Stimulated activated CD4-positive, alpha-beta T cell treated with anti-CD3 and anti-CD28 coated beads, Interleukin-2, amount 100 ng/mL, for 48 hours (primary cell): ENCODE measurements at regions not wholly inside any gene's neighbourhood (a gene's known extent, or its start where the extent isn't known, plus 50 kb on each side); places are given as distances from the start of the nearest gene placed in this dataset.
"Not testable (repeated sequence)": the region's sequence is repeated elsewhere in the genome, so short reads cannot be mapped to it uniquely, and the experiment has no call there.

ENCODE experiments used
- DNase-seq, 2 donors: peaks; one replicate each; pipeline ENCODE4 v3.0.0-alpha.2; 2020

DNA sequence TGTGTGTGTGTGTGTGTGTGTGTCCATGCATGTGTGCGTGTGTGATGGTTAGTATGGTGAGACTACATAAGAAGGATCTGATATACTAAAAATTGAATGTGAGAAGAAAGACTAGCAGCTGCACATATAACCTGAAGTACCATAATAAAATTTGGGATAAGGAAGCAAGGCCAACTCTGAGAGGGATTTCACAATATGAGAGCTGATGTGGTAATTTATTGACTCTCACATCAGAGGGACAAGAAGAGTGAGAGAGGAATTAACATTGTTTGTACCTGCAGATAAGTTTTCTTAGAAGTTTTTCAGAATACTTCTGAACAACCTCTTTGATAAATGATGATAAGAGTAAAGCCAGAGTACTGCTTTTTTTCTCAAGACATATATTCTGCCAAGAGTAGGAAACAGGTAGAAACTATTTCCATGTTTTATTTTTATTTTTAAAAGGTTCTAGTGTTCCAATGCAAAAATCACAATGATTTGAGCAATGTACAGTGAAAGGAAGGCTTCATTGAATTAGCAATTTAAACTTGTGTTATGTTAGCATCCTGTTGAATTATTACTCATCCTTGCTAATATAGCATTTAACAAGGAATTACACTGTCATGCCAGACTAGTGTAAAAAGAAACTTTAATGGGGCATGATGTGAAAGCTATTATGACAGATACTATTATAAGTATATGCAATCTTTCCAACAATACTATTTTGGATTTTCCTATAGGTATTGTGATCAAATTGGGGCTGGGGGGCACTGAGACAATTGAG lies 415.5 kb upstream of the ARPP21 start:
- no peak for DNase-seq

- no peak for DNase-seq
Measured at GRCh38 chr3:35224565-35225295, 414.6 kb upstream of the ARPP21 start.

DNA sequence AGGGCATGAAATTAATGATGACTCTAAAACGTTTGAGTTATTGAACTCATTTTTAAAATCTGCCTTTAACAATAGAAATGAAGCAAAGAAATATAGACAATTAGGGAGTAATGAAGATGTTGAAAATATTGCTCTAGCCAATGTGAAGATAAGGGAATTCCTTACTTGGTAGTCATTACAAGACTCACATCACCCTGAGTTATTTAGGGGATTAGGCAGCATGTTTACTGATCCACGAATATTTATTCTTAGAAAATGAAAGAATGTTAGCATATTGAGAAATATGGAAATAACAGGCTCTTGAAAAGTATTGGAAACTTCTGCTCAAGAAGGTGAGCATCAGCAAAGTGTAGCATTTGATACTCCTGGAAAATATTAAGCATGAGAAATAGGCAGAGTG lies 398.1 kb upstream of the ARPP21 start:
- DNase-seq: no peak

- DNase-seq: no peak
Measured at GRCh38 chr3:35254917-35255316, 384.4 kb upstream of the ARPP21 start.

GRCh38 chr3:35257641-35258040 lies 381.7 kb upstream of the ARPP21 start:
- no peak for DNase-seq

DNA sequence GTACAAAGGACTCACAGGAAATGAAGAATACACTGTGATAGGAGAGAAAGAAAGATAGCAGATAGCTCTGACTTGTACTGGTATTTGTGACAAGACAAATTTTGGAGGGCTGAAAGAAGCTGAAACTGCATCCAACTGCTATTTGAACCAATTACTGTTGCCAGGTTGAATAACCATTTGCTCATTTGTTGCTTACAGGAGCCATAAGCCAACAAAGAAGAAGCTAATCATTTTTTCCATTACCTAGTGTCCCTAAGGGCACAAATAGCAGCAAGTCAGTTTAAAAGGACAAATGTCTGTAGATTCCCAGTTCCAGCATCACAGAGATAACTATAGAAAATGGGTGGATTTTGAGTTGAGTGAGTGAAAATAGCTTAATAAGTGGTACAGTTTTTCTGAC lies 376.9 kb upstream of the ARPP21 start:
- DNase-seq: no peak

DNA sequence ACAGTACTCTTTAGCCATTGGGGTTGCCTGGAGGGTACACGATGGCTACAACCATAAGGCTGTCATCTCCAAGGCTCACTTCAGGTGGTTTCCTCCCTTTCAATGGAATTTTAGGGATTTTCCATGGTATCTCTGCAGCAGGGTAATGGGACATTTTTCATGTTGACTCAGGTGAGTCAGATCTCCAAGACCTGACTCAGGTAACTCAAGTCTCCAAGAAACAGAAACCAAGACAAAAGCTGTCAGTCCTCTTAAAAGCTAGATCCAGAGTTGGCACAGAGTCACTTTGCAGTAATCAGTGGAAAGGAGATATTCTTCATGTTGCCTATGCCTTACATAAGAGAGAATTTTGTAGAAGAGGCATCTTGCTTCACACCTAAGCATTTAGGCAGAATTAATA lies 375.8 kb upstream of the ARPP21 start:
- DNase-seq: no peak

DNA sequence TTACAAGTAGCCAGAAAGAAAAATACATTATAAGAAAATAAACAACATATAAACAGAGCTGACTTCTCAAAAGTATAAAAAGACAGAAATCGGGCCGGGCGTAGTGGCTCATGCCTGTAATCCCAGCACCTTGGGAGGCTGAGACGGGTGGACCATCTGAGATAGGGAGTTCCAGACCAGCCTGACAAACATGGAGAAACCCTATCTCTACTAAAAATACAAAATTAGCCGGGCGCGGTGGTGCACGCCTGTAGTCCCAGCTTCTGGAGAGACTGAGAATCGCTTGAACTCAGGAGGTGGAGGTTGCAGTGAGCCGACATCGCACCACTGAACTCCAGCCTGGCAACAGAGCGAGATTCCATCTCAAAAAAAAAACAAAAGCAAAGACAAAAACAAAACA lies 373.3 kb upstream of the ARPP21 start:
- not testable (repeated sequence) for DNase-seq

GRCh38 chr3:35275768-35276167 lies 363.6 kb upstream of the ARPP21 start:
- no peak for DNase-seq

- DNase-seq: no peak
Measured at GRCh38 chr3:35276568-35276967, 362.8 kb upstream of the ARPP21 start.

GRCh38 chr3:35291471-35292236 lies 347.7 kb upstream of the ARPP21 start:
- DNase-seq: no peak

- DNase-seq: no peak
Measured at GRCh38 chr3:35292568-35292967, 346.8 kb upstream of the ARPP21 start.

DNA sequence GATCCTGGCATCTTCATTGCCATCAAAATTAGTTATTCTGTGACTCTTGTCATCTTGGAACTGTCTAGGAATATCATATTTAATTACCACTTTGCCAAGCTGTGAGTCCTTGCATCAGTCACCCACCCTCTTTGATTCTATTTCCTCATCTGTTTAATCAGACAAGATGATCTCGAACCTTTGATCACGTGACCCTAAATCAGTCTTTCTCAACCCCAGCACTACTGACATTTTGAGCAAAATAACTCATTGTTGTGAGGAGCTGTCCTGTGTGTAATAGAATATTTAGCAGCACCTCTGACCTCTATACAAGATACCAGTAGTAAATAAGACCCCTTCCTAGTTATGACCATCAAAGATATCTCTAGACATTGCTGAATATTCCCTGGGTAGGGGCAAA lies 343.4 kb upstream of the ARPP21 start:
- DNase-seq: no peak

DNA sequence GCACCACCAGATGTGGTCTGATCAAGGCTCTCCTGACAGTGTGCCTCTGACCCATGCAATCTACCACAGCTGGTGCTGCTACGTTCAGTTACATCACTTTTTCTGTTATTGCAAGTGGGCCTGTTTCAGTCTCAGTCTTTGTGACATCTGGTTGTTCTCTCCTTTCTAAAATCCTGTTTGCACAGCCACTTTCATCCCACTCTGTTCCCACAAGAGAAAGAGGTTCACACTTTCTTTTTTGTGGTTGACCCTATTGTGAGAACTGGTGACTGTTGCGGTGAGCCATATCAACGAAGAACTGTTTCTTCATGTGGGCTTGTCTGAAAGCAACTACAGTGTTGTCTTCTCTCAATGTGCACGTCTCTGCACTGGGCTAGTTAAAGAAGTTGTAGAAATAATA lies 342.8 kb upstream of the ARPP21 start:
- no peak for DNase-seq

- DNase-seq: not testable (repeated sequence)
Measured at GRCh38 chr3:35296944-35297343, 342.4 kb upstream of the ARPP21 start.

DNA sequence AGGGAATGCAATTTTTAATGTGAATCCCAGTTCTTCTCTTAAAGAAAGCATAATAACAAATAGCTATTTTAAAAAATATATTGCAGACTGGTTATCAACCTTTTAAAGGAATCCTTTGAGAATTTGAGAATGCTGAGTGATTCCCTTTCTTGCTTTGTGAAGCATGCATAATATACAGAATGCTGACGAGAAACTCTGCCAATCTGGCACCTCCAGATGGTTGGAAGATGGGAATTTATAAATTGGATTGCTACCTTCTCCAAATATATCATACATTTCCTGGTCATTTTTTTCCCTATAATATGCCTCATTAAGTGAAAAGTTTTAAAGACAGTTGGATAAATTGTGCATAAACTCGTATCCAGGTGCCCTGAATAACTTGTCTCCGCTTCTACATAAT lies 333.9 kb upstream of the ARPP21 start:
- DNase-seq: no peak

- DNase-seq: no peak
Measured at GRCh38 chr3:35307296-35307695, 332.0 kb upstream of the ARPP21 start.

DNA sequence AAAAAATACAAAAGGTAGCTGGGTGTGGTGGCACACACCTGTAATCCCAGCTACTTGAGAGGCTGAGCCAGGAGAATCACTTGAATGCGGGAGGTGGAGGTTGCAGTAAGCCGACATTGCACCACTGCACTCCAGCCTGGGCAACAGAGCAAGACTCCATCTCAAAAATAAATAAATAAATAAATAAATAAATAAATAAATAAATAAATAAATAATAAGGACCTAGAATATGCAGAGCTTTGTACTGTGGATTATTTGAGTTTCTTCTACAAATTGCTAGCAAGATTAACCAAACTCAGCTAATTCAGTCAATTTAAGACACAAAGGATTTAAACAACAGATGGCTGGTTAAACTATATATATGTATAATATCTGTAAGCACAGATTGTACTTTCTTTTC lies 322.5 kb upstream of the ARPP21 start:
- DNase-seq: not testable (repeated sequence)

- DNase-seq: no peak
Measured at GRCh38 chr3:35320646-35321407, 318.5 kb upstream of the ARPP21 start.

GRCh38 chr3:35322070-35322469 lies 317.3 kb upstream of the ARPP21 start:
- DNase-seq: no peak

- no peak for DNase-seq
Measured at GRCh38 chr3:35335703-35336102, 303.6 kb upstream of the ARPP21 start.

- no peak for DNase-seq
Measured at GRCh38 chr3:35336601-35337000, 302.7 kb upstream of the ARPP21 start.

GRCh38 chr3:35338186-35338585 lies 301.1 kb upstream of the ARPP21 start:
- DNase-seq: no peak
